H1 (cell line): ENCODE measurements at regions not wholly inside any gene's neighbourhood (a gene's known extent, or its start where the extent isn't known, plus 50 kb on each side); places are given as distances from the start of the nearest gene placed in this dataset.

Experiments
- CTCF ChIA-PET: fragments of 300-600 bp; sonication (Branson Sonifier 250); formaldehyde crosslinking; loops from one replicate; lab custom pipeline; 2021; ENCODE audit not compliant: partially characterized antibody; lab: Charles Lee
- POLR2A ChIA-PET: fragments of 300-600 bp; sonication (Branson Sonifier 250); formaldehyde crosslinking; loops from one replicate; lab custom pipeline; 2021; ENCODE audit warnings: inconsistent platforms; ENCODE audit not compliant: partially characterized antibody; lab: Charles Lee
- DNase-seq, 2 experiments: peaks; one replicate each; pipeline versions ENCODE4 v3.0.0 to v3.0.0-alpha.2; 2010 to 2022; ENCODE audit warnings: low spot score in 2 of 2, low read depth in 1 of 2, mixed read lengths in 1 of 2
- FAIRE-seq: peaks from 2 replicates; lab custom pipeline; 2011; peaks lifted over from hg19 to GRCh38; lab: Jason Lieb, UNC
- H2AFZ ChIP-seq: 2 replicates; pipeline ENCODE4 v1.8.1; 2012; ENCODE audit warnings: low read length, inconsistent platforms
- H2AK5ac ChIP-seq: 2 replicates; pipeline ENCODE4 v1.6.1; 2013; ENCODE audit warnings: low read depth, low read length
- H2BK120ac ChIP-seq: replicated peaks from 2 replicates; pipeline ENCODE3; 2013; ENCODE audit warnings: low read depth, low read length, inconsistent platforms
- H2BK12ac ChIP-seq: 2 replicates; pipeline ENCODE4 v1.6.1; 2013; ENCODE audit warnings: low read depth, low read length
- H2BK15ac ChIP-seq: 2 replicates; pipeline ENCODE4 v1.6.1; 2013; ENCODE audit warnings: low read length
- H2BK20ac ChIP-seq: 2 replicates; pipeline ENCODE4 v1.6.1; 2013; ENCODE audit warnings: low read length
- H2BK5ac ChIP-seq: 2 replicates; pipeline ENCODE4 v1.6.1; 2013; ENCODE audit warnings: low read depth, low read length
- H3K14ac ChIP-seq: 2 replicates; pipeline ENCODE4 v1.6.1; 2013; ENCODE audit warnings: inconsistent platforms; ENCODE audit not compliant: insufficient read length
- H3K18ac ChIP-seq: 2 replicates; pipeline ENCODE4 v1.6.1; 2013; ENCODE audit warnings: low read length; ENCODE audit errors: extremely low read depth
- H3K23ac ChIP-seq: 2 replicates; pipeline ENCODE4 v1.6.1; 2013; ENCODE audit warnings: inconsistent platforms; ENCODE audit not compliant: insufficient read length
- H3K23me2 ChIP-seq: 2 replicates; pipeline ENCODE4 v1.6.1; 2013; ENCODE audit warnings: low read depth, low read length
- H3K27ac ChIP-seq: 2 replicates; pipeline ENCODE4 v1.6.1; 2011; ENCODE audit warnings: low read depth, low read length, inconsistent platforms
- H3K27me3 ChIP-seq, 4 experiments: replicated peaks in 1 of 4; 1 replicate in 1 of 4; 2 replicates in 3 of 4; pipeline versions ENCODE4 v1.6.1 to v1.8.1; 2011 to 2013; ENCODE audit warnings: low read length in 3 of 4, mild to moderate bottlenecking in 3 of 4, inconsistent platforms in 2 of 4, mixed read lengths in 2 of 4, moderate library complexity in 1 of 4; ENCODE audit not compliant: control insufficient read depth in 3 of 4, insufficient read depth in 3 of 4; ENCODE audit errors: extremely low read depth in 1 of 4
- H3K36me3 ChIP-seq, 4 experiments: 2 replicates each; pipeline versions ENCODE4 v1.6.1 to v1.8.1; 2011 to 2013; ENCODE audit warnings: mild to moderate bottlenecking in 4 of 4, low read length in 3 of 4, moderate library complexity in 2 of 4, control low read depth in 1 of 4, inconsistent platforms in 1 of 4; ENCODE audit not compliant: insufficient read depth in 4 of 4, control insufficient read depth in 2 of 4
- H3K4ac ChIP-seq: replicated peaks from 2 replicates; pipeline ENCODE3; 2013; ENCODE audit warnings: low read length, low read depth, mixed read lengths, inconsistent platforms; ENCODE audit not compliant: insufficient read length
- H3K4me1 ChIP-seq, 4 experiments: replicated peaks in 1 of 4; 1 replicate in 1 of 4; 2 replicates in 3 of 4; pipeline versions ENCODE4 v1.6.1 to v1.8.1; 2011 to 2013; ENCODE audit warnings: low read length in 3 of 4, inconsistent platforms in 2 of 4, mixed read lengths in 1 of 4; ENCODE audit not compliant: insufficient read depth in 4 of 4, control insufficient read depth in 3 of 4
- H3K4me2 ChIP-seq, 2 experiments: 2 replicates each; pipeline versions ENCODE4 v1.6.1 to v1.8.1; 2011 to 2013; ENCODE audit warnings: low read depth in 2 of 2, low read length in 2 of 2, control low read depth in 1 of 2, inconsistent platforms in 1 of 2, mild to moderate bottlenecking in 1 of 2; ENCODE audit not compliant: insufficient read depth in 1 of 2
- H3K4me3 ChIP-seq, 4 experiments: fragments of 200-600, 300-600 bp in 1 of 4; sonication (generic), shearing (Covaris generic), sonication (Bioruptor Twin) in 1 of 4; 2 replicates each; pipeline versions ENCODE4 v1.5.1 to v1.8.1; 2011 to 2016; ENCODE audit warnings: low read length in 4 of 4, low read depth in 3 of 4, control low read depth in 2 of 4, inconsistent platforms in 2 of 4, mild to moderate bottlenecking in 2 of 4, mixed read lengths in 1 of 4, moderate library complexity in 1 of 4; ENCODE audit not compliant: insufficient read depth in 2 of 4; ENCODE audit errors: extremely low read depth in 1 of 4
- H3K56ac ChIP-seq: replicated peaks from 2 replicates; pipeline ENCODE3; 2013; ENCODE audit warnings: low read depth, mild to moderate bottlenecking, mixed read lengths, low read length, inconsistent platforms; ENCODE audit not compliant: insufficient read length
- H3K79me1 ChIP-seq: 2 replicates; pipeline ENCODE4 v1.6.1; 2013; ENCODE audit warnings: low read depth, low read length, control low read depth
- H3K79me2 ChIP-seq, 2 experiments: 2 replicates each; pipeline versions ENCODE4 v1.6.1 to v1.8.1; 2012 to 2013; ENCODE audit warnings: low read length in 2 of 2, mild to moderate bottlenecking in 2 of 2, inconsistent platforms in 1 of 2; ENCODE audit not compliant: insufficient read depth in 2 of 2, control insufficient read depth in 1 of 2
- H3K9ac ChIP-seq, 4 experiments: replicated peaks in 1 of 4; 1 replicate in 1 of 4; 2 replicates in 3 of 4; pipeline versions ENCODE4 v1.6.1 to v1.8.1; 2011 to 2013; ENCODE audit warnings: low read depth in 3 of 4, low read length in 3 of 4, control low read depth in 2 of 4, mild to moderate bottlenecking in 2 of 4, moderate library complexity in 2 of 4, inconsistent platforms in 1 of 4; ENCODE audit errors: extremely low read depth in 1 of 4
- H3K9me3 ChIP-seq, 2 experiments: 2 replicates each; pipeline versions ENCODE4 v1.6.1 to v1.8.1; 2012 to 2013; ENCODE audit warnings: mild to moderate bottlenecking in 2 of 2, moderate library complexity in 2 of 2, control low read depth in 1 of 2, inconsistent platforms in 1 of 2, low read depth in 1 of 2, low read length in 1 of 2, mixed read lengths in 1 of 2; ENCODE audit not compliant: insufficient read depth in 2 of 2
- H4K20me1 ChIP-seq, 2 experiments: replicated peaks in 1 of 2; 2 replicates each; pipeline versions ENCODE3 to v1.8.1; 2011 to 2013; ENCODE audit warnings: inconsistent platforms in 2 of 2, low read length in 2 of 2, mild to moderate bottlenecking in 1 of 2; ENCODE audit not compliant: insufficient read depth in 2 of 2, control insufficient read depth in 1 of 2
- H4K5ac ChIP-seq: 2 replicates; pipeline ENCODE4 v1.6.1; 2013; ENCODE audit warnings: low read length, low read depth, mixed read lengths, inconsistent platforms; ENCODE audit not compliant: insufficient read length
- H4K8ac ChIP-seq: 2 replicates; pipeline ENCODE4 v1.8.0; 2013; ENCODE audit warnings: mild to moderate bottlenecking, moderate library complexity, low read length, inconsistent platforms; ENCODE audit not compliant: insufficient read depth; ENCODE audit errors: extremely low read depth
- H4K91ac ChIP-seq: replicated peaks from 2 replicates; pipeline ENCODE3; 2013; ENCODE audit warnings: low read length, mixed read lengths, inconsistent platforms; ENCODE audit not compliant: insufficient read length
- BACH1 ChIP-seq: IDR thresholded peaks from 2 replicates; pipeline ENCODE4 v1.6.1; 2012; ENCODE audit warnings: low read length, improper control_type of control experiment
- JUND ChIP-seq: IDR thresholded peaks from 2 replicates; pipeline ENCODE4 v1.6.1; 2011; ENCODE audit warnings: mild to moderate bottlenecking, improper control_type of control experiment, low read length
- NRF1 ChIP-seq: IDR thresholded peaks from 2 replicates; pipeline ENCODE4 v1.6.1; 2011; ENCODE audit warnings: mild to moderate bottlenecking, low read depth, low read length, improper control_type of control experiment
- PHF8 ChIP-seq: fragments of 200-600 bp; sonication (generic); conservative IDR thresholded peaks from 2 replicates; pipeline ENCODE4 v1.7.1; 2012; ENCODE audit warnings: low read depth, mild to moderate bottlenecking, inconsistent platforms, low read length, moderate library complexity
- POLR2A ChIP-seq, 2 experiments: IDR thresholded peaks; 1 replicate in 1 of 2; 2 replicates in 1 of 2; pipeline ENCODE4 v1.6.1; 2011; ENCODE audit warnings: low read depth in 2 of 2, low read length in 2 of 2, mild to moderate bottlenecking in 2 of 2; ENCODE audit errors: control extremely low read depth in 1 of 2
- RAD21 ChIP-seq, 2 experiments: IDR thresholded peaks in 1 of 2; conservative IDR thresholded peaks in 1 of 2; 2 replicates each; pipeline ENCODE4 v1.6.1; 2011; ENCODE audit warnings: low read depth in 2 of 2, low read length in 2 of 2, improper control_type of control experiment in 1 of 2, inconsistent platforms in 1 of 2, mild to moderate bottlenecking in 1 of 2, moderate library complexity in 1 of 2
- SIRT6 ChIP-seq: IDR thresholded peaks from one replicate; pipeline ENCODE4 v1.7.1; 2012; ENCODE audit warnings: low read length, inconsistent platforms
- TAF1 ChIP-seq: IDR thresholded peaks from 2 replicates; pipeline ENCODE4 v1.6.1; 2011; ENCODE audit warnings: mild to moderate bottlenecking, low read depth, low read length
- YY1 ChIP-seq: IDR thresholded peaks from 2 replicates; pipeline ENCODE4 v1.6.1; 2011; ENCODE audit warnings: low read depth, mild to moderate bottlenecking, low read length
- TF ChIP-seq, protein P1 (sequence below): IDR thresholded peaks from 2 replicates; pipeline ENCODE4 v1.6.1; 2011; ENCODE audit warnings: low read length, improper control_type of control experiment

DNA sequence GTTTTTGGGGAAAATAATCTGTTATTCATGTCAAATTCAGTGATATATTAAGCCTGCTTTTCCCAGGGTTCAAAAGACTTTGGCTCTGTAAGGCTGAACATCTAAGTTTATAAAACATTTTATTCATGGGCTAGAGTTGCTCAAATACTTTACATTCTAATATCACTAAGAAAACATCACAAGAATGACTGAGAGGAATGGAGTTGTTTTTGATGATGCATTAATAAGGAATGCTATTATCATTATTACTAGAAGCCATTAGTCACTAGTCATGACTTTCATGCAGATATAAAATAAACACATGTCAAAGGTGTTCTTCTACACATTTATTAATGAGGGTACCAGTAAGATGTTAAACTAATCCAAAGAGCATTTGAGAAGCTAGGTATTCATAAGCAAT, 185.5 kb upstream of the KCNN2 start:
- no peaks in the 10 kb centered on the region for H3K36me3 ChIP-seq
- H3K4me3 ChIP-seq = no peak overlapping the region
- CTCF ChIA-PET = no interaction called here
- H3K27ac ChIP-seq = no peak overlapping the region
- no peak overlapping the region for H3K56ac ChIP-seq
- H3K14ac ChIP-seq = no peak overlapping the region
- H2BK20ac ChIP-seq = no peak overlapping the region
- POLR2A ChIA-PET = no interaction called here
- H4K8ac ChIP-seq = no peak overlapping the region
- H4K20me1 ChIP-seq = no peaks in the 10 kb centered on the region
- H2BK120ac ChIP-seq = no peak overlapping the region
- H3K4ac ChIP-seq = no peak overlapping the region
- no peak overlapping the region for H2BK15ac ChIP-seq
- H2BK5ac ChIP-seq = no peak overlapping the region
- no peaks in the 10 kb centered on the region for H3K23me2 ChIP-seq
- no peaks in the 10 kb centered on the region; a peak in 1 of 4 replicates for H3K9me3 ChIP-seq
- H4K91ac ChIP-seq = no peak overlapping the region
- no peak overlapping the region for H2BK12ac ChIP-seq
- H3K23ac ChIP-seq = no peak overlapping the region
- no peak overlapping the region for H3K18ac ChIP-seq
- no peak overlapping the region for H2AFZ ChIP-seq
- peaks cover 0 to 1% (median 0%) of the 10 kb centered on the region in 4 experiments; a peak in 1 of 7 replicates for H3K27me3 ChIP-seq
- FAIRE-seq (no peak), DNase-seq (no peak)
- no peaks in the 10 kb centered on the region for H3K79me1 ChIP-seq
- H3K4me1 ChIP-seq = no peaks in the 10 kb centered on the region
- no peak overlapping the region for H2AK5ac ChIP-seq
- H3K79me2 ChIP-seq = no peaks in the 10 kb centered on the region
- no peak for TF ChIP-seq SIRT6
- no peak for TF ChIP-seq PHF8
- no peak for TF ChIP-seq YY1
- TF ChIP-seq JUND = no peak
- TF ChIP-seq POLR2A (IDR thresholded peaks at IDR 0.05; ENCODE audit: control extremely low read depth in 1 of 2, low read depth in 2 of 2, low read length in 2 of 2) = no peak
- no peak for TF ChIP-seq NRF1
- TF ChIP-seq, protein P1, sequence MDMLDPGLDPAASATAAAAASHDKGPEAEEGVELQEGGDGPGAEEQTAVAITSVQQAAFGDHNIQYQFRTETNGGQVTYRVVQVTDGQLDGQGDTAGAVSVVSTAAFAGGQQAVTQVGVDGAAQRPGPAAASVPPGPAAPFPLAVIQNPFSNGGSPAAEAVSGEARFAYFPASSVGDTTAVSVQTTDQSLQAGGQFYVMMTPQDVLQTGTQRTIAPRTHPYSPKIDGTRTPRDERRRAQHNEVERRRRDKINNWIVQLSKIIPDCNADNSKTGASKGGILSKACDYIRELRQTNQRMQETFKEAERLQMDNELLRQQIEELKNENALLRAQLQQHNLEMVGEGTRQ = no peak
- no peak for TF ChIP-seq BACH1
- TF ChIP-seq TAF1 = no peak
- no peak for TF ChIP-seq RAD21 (IDR thresholded peaks at IDR 0.05 in 1 of 2, conservative IDR thresholded peaks at IDR 0.05 in 1 of 2; ENCODE audit: low read depth in 2 of 2, low read length in 2 of 2)
- no peak overlapping the region for H3K9ac ChIP-seq
- H3K4me2 ChIP-seq = no peak overlapping the region
- no peak overlapping the region for H4K5ac ChIP-seq
